NCI-H510A (cell line): ENCODE measurements at regions not wholly inside any gene's neighbourhood (a gene's known extent, or its start where the extent isn't known, plus 50 kb on each side); places are given as distances from the start of the nearest gene placed in this dataset.

Experiments used
- DNase-seq: peaks from one replicate; lab custom pipeline; 2025; lab: John Stamatoyannopoulos, UW

GRCh38 chr3:80215191-80215590 lies 447.4 kb upstream of the ROBO1 start:
- DNase-seq: no peak

- peak; percentile 17 for DNase-seq
Observed at GRCh38 chr3:80213086-80213485, 445.3 kb upstream of the ROBO1 start.

DNA sequence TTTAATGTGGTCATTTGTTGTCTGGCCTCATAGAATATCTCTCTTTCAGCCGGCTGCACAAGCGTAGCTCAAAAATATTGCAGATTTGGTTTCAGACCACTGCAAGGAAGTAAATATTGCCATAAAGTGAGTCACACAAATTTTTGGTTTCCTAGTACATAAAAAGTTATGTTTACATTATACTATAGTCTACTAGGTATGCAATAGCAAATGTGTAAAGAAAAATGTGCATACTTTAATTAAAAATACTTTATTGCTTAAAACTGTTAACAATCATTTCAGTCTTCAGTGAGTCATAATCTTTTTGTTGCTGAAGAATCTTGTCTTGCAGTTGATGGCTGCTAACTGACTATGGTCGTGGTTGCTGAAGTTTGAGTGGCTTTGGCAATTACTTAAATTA lies 425.1 kb upstream of the ROBO1 start:
- no peak for DNase-seq

DNA sequence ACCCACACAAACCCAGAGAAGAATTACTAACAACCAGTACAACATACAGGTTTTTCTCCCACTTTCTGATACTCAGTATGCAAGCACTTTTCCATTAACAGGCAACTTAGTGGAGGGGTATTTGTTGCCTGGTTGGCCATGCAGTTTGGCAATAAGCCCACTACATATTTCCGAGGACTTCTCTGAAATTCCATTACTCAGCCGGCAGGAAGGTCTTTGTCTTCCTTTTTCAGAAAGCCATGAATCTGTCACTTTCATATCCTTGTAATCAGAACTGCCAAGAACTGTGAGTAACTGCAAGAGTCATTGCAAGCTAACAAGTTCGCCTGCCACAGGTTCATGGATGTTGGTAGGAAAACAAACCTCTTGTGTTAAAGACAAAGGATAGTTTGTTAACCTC lies 422.3 kb upstream of the ROBO1 start:
- DNase-seq: no peak

DNA sequence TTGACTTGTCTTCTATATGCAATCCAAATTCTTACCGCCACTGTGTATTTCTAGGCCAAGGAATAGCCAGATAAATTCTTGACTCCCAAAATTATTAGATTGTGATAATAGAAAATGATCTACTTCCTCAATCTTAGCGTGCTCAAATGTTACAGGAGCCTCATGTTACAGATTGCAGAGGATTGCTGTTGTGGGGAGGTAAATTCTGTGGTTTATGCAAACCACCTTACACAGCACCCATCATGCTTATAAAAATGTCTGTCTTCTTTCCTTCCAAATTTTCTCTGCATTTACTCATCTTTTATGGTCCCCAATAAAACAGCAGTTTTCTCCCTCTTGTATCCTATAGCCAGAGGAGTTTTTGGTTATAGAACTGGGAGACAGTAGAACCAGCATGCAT lies 420.2 kb upstream of the ROBO1 start:
- DNase-seq: no peak

DNA sequence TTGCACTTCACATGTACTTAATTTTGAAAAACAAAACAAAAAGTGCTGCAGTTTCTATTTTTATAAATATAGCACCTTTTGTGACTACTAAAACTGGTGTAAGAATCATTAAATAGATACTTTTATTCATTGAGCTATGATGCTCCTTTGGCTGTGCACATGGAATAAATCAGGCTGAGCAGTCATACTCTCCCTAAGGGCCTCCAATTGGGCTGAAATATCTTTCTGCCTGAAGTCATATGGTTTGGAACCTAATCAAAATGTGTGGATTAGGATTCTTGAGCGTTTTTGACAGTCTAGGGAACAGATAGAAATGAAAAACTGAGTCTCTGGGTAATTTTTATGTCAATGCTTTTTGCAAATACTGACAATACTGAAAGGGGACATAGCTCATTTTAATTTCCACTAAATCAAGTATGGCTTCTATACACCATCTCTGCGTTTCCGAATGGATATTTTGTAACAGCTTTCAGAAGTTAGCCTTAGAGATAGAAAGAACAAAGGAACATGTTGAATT lies 392.2 kb upstream of the ROBO1 start:
- DNase-seq: no peak

- no peak for DNase-seq
Observed at GRCh38 chr3:80158332-80158731, 390.5 kb upstream of the ROBO1 start.

DNA sequence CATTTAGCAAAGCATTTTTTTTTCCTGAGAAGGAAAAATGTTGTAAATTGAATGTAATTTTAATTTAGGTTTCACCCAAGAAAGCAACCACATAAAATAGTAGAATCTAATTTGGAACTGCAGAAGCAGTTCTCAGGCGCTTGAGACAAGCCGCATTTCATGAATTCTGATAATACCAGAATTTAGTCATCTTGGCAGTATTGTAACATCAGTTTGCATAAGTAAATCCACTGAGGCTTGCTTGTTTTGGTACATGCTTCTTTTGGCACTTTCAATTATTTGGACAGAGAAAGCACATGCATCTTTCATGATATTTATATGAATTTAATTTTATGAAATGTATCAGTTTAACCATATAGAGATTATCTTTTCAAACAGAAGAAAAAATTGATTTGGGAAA lies 389.7 kb upstream of the ROBO1 start:
- no peak for DNase-seq

DNA sequence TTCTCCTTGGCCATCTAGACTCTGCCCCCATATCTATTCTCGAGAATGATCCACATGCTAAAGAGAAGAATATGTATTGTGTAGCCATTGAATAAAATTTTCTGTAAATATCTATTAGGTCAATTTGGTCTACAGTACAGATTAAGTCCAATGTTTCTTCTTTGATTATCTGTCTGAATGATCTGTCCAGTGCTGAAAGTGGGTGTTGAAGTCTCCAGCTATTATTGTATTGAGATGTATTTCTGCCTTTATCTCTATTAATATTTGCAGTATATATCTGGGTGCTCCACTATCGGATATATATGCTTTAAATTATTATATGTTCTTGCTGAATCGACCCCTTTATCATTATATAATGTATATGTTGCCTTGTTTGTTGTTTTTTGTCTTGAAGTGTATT lies 384.9 kb upstream of the ROBO1 start:
- no peak for DNase-seq

- no peak for DNase-seq
Observed at GRCh38 chr3:80142714-80143113, 374.9 kb upstream of the ROBO1 start.

DNA sequence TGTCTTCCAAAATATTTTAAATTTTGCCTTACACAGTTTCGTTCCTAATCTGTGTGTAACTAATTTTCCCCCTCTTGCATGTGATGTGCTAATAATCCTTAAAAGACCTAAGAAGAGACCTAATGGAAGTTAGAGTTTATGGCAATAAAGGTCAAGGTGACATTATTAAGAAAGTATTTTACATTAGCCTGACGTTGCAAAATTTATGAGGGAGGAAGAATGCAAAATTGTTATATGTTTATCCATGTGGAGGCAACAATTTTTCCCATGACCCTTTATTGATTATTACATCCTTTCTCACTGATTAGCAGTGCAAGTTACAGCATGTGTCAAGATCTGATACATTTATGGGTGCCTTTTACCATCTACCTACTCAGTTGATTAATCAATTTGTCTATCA lies 373.8 kb upstream of the ROBO1 start:
- DNase-seq: no peak

DNA sequence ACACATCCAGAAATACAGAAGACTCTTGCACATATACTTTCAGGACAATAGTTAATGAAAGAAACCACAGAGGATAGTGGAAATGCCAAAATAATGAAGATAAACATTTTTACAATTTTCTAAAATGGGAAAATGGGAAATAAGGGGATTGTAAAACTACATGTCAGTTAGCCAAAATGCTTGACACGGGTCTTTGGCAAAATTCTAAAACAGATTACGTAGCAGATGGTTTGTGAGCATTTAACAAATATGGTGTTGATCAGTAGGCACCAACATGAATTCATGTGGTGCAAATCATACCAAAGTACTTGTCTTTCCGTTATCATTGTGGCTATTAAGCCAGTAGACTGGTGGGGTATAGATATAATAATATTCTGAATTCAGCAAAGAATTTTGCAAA lies 348.5 kb upstream of the ROBO1 start:
- no peak for DNase-seq

- DNase-seq: no peak
Observed at GRCh38 chr3:80114694-80115093, 346.9 kb upstream of the ROBO1 start.

- no peak for DNase-seq
Observed at GRCh38 chr3:80113331-80113730, 345.5 kb upstream of the ROBO1 start.

DNA sequence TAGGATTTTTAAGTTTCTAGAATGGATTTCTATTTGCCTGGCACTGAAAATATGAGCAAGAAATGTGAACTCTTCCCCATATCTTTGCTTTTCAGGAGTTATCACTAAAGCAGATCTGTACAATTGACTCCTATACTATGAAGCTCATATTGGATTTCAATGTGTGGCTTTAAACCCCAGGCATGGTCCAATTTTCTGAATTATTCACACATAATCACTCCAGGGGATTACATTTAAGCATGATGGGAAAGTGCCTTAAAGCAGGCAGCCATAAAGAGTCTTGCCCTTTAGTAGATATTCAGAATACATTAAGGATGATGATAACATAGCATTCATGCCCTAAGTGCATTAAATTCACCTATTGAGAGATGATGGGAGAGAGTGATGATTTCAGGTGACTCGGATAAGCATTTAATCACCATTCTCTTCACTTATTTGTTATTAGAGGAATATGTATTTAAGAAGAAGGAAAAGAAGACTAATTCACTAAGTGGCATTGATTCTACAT lies 331.8 kb upstream of the ROBO1 start:
- DNase-seq: no peak

DNA sequence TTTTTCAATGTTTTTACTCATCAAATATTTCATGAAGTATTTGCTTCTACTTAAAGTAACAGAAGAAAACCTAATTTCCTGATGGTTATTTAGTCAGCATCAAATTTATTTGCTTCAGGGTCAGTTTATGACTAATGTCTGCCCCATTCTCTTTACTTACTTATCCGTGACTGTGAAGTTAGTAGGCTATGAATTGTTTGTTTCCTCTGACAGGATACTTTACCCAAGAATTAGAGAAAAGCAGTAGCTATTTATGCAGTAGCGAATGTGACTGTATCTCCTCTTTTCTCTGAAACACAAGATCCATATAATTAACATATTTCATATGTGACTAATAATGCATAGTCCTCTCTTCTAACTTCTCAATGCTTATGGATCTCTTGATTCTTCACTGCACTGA lies 329.9 kb upstream of the ROBO1 start:
- no peak for DNase-seq

DNA sequence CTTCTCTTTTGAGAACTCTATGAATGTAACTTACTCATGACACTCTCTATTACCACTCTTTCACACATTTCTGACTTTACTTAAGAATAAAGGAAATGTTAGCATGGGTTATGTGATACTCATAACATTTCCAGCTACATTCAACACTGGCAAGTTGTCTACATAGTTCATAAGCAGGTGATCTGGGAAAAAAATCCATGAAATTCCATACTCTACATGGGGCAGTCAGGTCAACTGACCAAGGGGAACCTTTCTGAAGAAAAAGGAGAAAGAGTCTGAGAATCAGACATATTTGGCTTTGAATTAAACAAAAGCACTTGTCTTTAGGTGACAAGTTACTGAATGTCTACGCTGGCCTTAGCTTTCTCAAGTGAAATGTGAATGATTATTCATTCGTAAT lies 329.1 kb upstream of the ROBO1 start:
- DNase-seq: no peak

- DNase-seq: no peak
Observed at GRCh38 chr3:80094589-80094988, 326.8 kb upstream of the ROBO1 start.

DNA sequence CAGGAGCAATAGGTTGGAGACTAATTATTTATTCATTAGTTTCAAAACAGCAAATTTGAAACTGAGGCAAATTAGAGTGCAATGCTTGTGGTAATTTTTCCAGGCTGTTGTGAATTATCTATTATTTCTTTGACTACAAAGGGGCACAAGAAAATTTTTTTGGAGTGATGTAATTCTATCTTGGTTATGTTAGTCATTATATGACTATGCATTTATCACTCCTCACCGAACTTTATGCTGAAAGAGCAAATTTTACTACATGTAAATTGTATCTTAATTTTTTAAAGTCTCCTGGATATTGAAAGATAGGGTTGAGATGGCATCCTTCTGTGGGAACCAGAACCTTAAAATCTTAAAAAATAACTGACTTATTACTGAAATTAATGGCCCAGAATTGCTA lies 320.0 kb upstream of the ROBO1 start:
- no peak for DNase-seq

GRCh38 chr3:80086426-80086825 lies 318.6 kb upstream of the ROBO1 start:
- no peak for DNase-seq

- no peak for DNase-seq
Observed at GRCh38 chr3:80079886-80080285, 312.1 kb upstream of the ROBO1 start.

DNA sequence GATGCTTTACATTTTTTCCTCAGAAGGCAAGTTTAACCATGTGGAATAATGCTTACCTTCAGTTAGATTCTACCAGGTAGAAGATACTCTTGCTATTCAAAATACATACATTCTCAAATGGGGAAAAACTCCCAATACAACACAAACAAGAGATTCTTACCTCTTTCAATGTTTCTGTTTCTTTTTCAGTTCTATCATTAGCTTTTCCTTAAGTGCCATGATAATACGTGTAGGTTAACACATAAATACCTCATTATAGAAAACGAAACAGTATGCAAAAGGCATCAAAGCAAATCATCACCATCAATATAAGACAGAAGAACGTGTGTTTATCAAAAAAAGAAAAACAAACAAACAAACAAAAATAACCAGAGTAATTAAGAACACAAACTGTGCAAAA lies 300.7 kb upstream of the ROBO1 start:
- no peak for DNase-seq

GRCh38 chr3:80063535-80063934 lies 295.7 kb upstream of the ROBO1 start:
- DNase-seq: no peak

- DNase-seq: no peak
Observed at GRCh38 chr3:80060664-80061063, 292.9 kb upstream of the ROBO1 start.

DNA sequence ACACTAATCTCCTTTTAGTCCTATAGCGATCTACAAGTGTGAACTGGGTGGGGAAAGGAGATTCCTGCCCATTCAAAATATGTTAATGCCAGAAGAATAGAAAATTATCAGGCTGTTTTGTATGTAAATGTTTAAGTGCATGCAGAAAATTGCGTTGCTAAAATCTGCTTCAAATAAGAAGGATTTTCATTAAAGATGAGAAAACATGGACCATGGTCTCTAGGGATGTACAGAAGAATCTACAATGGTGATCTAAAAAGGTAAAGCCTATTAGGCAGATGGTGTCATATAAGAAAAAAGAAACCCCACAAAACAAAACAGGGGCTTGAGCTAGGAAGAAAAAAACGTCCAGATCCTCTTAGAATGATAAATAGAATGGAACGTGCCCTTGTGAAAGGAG lies 287.5 kb upstream of the ROBO1 start:
- DNase-seq: no peak
